IMR-90 (cell line): ENCODE measurements at regions not wholly inside any gene's neighbourhood (a gene's known extent, or its start where the extent isn't known, plus 50 kb on each side); places are given as distances from the start of the nearest gene placed in this dataset.
A peak's percentile ranks its signal among the peaks of the same experiment; 100 is the strongest.

Experiments
- ATAC-seq: fragments of 200-7000 bp; cut with Tn5 transposase; 2 replicates; pipeline ENCODE4 v1.9.1; 2020; ENCODE audit warnings: low read depth, mild to moderate bottlenecking, moderate library complexity
- BruUV-seq: library from RNA; stranded (reverse); fragments of 400-500 nt; replicated peaks from 2 replicates; lab custom pipeline; 2021; lab: Mats Ljungman, UMichigan
- CTCF ChIA-PET: fragments of 300-600 bp; formaldehyde crosslinking; extraction: SDS; loops from one replicate; lab custom pipeline; 2021; ENCODE audit warnings: antibody characterized with exemption; lab: Yijun Ruan, JAX
- POLR2A ChIA-PET: fragments of 300-600 bp; sonication (Branson Sonifier 250); formaldehyde crosslinking; loops from one replicate; lab custom pipeline; 2022; ENCODE audit warnings: antibody characterized with exemption; ENCODE audit not compliant: unreplicated experiment; lab: Charles Lee
- DNase-seq: peaks from one replicate; pipeline ENCODE4 v3.0.0; 2013
- H2AFZ ChIP-seq: replicated peaks from 2 replicates; pipeline ENCODE3; 2013; ENCODE audit warnings: low read length, mild to moderate bottlenecking; ENCODE audit not compliant: poor library complexity
- H2AK5ac ChIP-seq: 2 replicates; pipeline ENCODE4 v1.6.1; 2013; ENCODE audit warnings: low read depth, low read length, inconsistent platforms
- H2AK9ac ChIP-seq: replicated peaks from 2 replicates; pipeline ENCODE3; 2013; ENCODE audit warnings: mild to moderate bottlenecking, low read depth, low read length, moderate library complexity; ENCODE audit not compliant: poor library complexity
- H2BK120ac ChIP-seq: 2 replicates; pipeline ENCODE4 v1.6.1; 2013; ENCODE audit warnings: low read depth, low read length, inconsistent platforms
- H2BK15ac ChIP-seq: 3 replicates; pipeline ENCODE4 v1.6.1; 2013; ENCODE audit warnings: low read depth, low read length, inconsistent platforms
- H2BK20ac ChIP-seq: 2 replicates; pipeline ENCODE4 v1.6.1; 2013; ENCODE audit warnings: low read depth, mild to moderate bottlenecking, inconsistent platforms, low read length, moderate library complexity
- H2BK5ac ChIP-seq: 2 replicates; pipeline ENCODE4 v1.6.1; 2013; ENCODE audit warnings: mild to moderate bottlenecking, low read depth, low read length, inconsistent platforms; ENCODE audit not compliant: poor library complexity, severe bottlenecking
- H3K14ac ChIP-seq: replicated peaks from 2 replicates; pipeline ENCODE4 v1.6.1; 2013; ENCODE audit warnings: low read depth, low read length, inconsistent platforms
- H3K18ac ChIP-seq: 2 replicates; pipeline ENCODE4 v1.6.1; 2013; ENCODE audit warnings: low read depth, low read length, control low read depth
- H3K23ac ChIP-seq: 2 replicates; pipeline ENCODE4 v1.6.1; 2013; ENCODE audit warnings: low read depth, low read length, inconsistent platforms
- H3K27ac ChIP-seq: 2 replicates; pipeline ENCODE4 v1.5.1; 2013; ENCODE audit warnings: mild to moderate bottlenecking, control low read depth, low read length; ENCODE audit not compliant: insufficient read depth
- H3K27me3 ChIP-seq: 2 replicates; pipeline ENCODE4 v1.6.1; 2013; ENCODE audit warnings: low read length; ENCODE audit not compliant: control insufficient read depth, insufficient read depth
- H3K36me3 ChIP-seq: 2 replicates; pipeline ENCODE4 v1.6.1; 2013; ENCODE audit warnings: low read length, mixed read lengths; ENCODE audit not compliant: control insufficient read depth, insufficient read depth
- H3K4ac ChIP-seq: 2 replicates; pipeline ENCODE4 v1.6.1; 2013; ENCODE audit warnings: low read depth, low read length, inconsistent platforms
- H3K4me1 ChIP-seq: 2 replicates; pipeline ENCODE4 v1.6.1; 2013; ENCODE audit warnings: low read length, mixed read lengths; ENCODE audit not compliant: control insufficient read depth, insufficient read depth
- H3K4me2 ChIP-seq: 2 replicates; pipeline ENCODE4 v1.6.1; 2013; ENCODE audit warnings: low read depth, mild to moderate bottlenecking, control low read depth, low read length, moderate library complexity
- H3K4me3 ChIP-seq: 2 replicates; pipeline ENCODE4 v1.5.1; 2013; ENCODE audit warnings: low read depth, mild to moderate bottlenecking, control low read depth, low read length, moderate library complexity; ENCODE audit not compliant: insufficient read depth
- H3K56ac ChIP-seq: 2 replicates; pipeline ENCODE4 v1.6.1; 2013; ENCODE audit warnings: low read length, inconsistent platforms; ENCODE audit not compliant: insufficient read depth; ENCODE audit errors: extremely low read depth
- H3K79me1 ChIP-seq, 2 experiments: 2 replicates each; pipeline ENCODE4 v1.6.1; 2013; ENCODE audit warnings: low read length in 2 of 2, inconsistent platforms in 1 of 2, low read depth in 1 of 2
- H3K9ac ChIP-seq: 2 replicates; pipeline ENCODE4 v1.6.1; 2013; ENCODE audit warnings: low read depth, low read length, control low read depth
- H3K9me1 ChIP-seq: 2 replicates; pipeline ENCODE4 v1.6.1; 2013; ENCODE audit warnings: low read length, inconsistent platforms; ENCODE audit not compliant: insufficient read depth
- H3K9me3 ChIP-seq: 2 replicates; pipeline ENCODE4 v1.6.1; 2013; ENCODE audit warnings: low read length; ENCODE audit not compliant: control insufficient read depth, insufficient read depth
- H4K20me1 ChIP-seq: 2 replicates; pipeline ENCODE4 v1.6.1; 2013; ENCODE audit warnings: low read length, inconsistent platforms; ENCODE audit not compliant: insufficient read depth
- H4K5ac ChIP-seq: 2 replicates; pipeline ENCODE4 v1.6.1; 2013; ENCODE audit warnings: mild to moderate bottlenecking, low read depth, low read length, control low read depth
- H4K8ac ChIP-seq, 2 experiments: 2 replicates each; pipeline ENCODE4 v1.6.1; 2013; ENCODE audit warnings: low read depth in 2 of 2, low read length in 2 of 2, control low read depth in 1 of 2, inconsistent platforms in 1 of 2
- H4K91ac ChIP-seq: 2 replicates; pipeline ENCODE4 v1.6.1; 2013; ENCODE audit warnings: low read depth, low read length, inconsistent platforms; ENCODE audit not compliant: insufficient read depth
- CEBPB ChIP-seq: IDR thresholded peaks from 2 replicates; pipeline ENCODE4 v1.6.1; 2012; ENCODE audit warnings: low read depth, low read length, improper control_type of control experiment
- MAFK ChIP-seq: IDR thresholded peaks from 2 replicates; pipeline ENCODE4 v1.6.1; 2012; ENCODE audit warnings: low read depth, low read length, improper control_type of control experiment
- MXI1 ChIP-seq: IDR thresholded peaks from 2 replicates; pipeline ENCODE4 v1.6.1; 2012; ENCODE audit warnings: low read depth, mild to moderate bottlenecking, low read length, moderate library complexity, borderline replicate concordance
- WGBS, 2 experiments: methylation state at CpG; one replicate each; pipeline versions ENCODE4 v1.1.5 to v1.1.7; 2013; ENCODE audit warnings: missing lambda C conversion rate in 2 of 2; ENCODE audit not compliant: insufficient read length in 1 of 2; ENCODE audit errors: extremely low coverage in 2 of 2; 5-methylcytosine and 5-hydroxymethylcytosine counted together
- dilution Hi-C: fragments of 300-500 bp; cut with HindIII; formaldehyde crosslinking; loops from one replicate; pipeline ENCODE4 v1.14.3; 2018; ENCODE audit warnings: low sequenced_read_pairs; ENCODE audit not compliant: unreplicated experiment
- in situ Hi-C: fragments of 300-500 bp; cut with MboI; formaldehyde crosslinking; loops from 3 replicates; pipeline ENCODE4 v1.14.3; 2019; ENCODE audit warnings: low sequenced_read_pairs, inconsistent platforms, mixed read lengths
- intact Hi-C: fragments of 100-400 bp; cut with micrococcal nuclease; formaldehyde crosslinking; loops from 2 replicates; pipeline ENCODE4 v1.10.0; 2022
- TF ChIP-seq, protein P1 (sequence below): fragments of 150-350 bp; IDR thresholded peaks from 2 replicates; pipeline ENCODE4 v1.6.1; 2017; ENCODE audit warnings: mild to moderate bottlenecking, antibody characterized with exemption, low read length, low read depth

DNA sequence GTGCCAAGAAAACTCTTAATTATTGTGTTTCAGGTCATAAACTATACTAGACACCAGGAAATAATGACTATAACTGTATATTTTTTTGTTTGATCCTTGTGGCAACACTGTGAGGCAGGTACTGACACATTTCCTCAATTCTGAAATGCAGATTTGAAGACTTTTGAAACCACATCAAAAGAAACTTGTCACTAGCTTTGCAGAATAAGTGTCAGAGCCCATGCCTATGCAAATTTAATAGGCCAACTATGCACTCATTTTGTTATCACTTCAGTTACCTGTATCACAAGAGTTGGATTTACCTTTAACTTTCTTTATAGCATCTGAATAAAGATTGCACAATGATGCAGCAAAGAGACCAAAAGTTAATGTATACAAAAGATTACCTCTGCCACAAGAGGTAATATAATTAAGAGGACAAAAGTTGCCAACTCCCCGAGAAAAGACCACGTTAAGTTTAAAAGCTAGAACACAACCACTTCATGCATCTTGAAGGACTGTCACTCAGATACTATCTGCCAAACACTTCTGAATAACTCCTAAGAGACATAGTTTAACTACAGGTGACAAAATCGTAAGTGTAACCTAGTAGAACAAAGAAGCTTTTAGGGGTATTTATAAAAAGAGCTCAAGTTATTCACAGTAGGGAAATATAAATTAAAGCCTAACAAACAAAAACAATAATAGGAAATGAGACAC, 80.5 kb downstream of the ELAPOR2 start:
- H4K5ac ChIP-seq = no peak overlapping the region
- no peak overlapping the region for H3K14ac ChIP-seq
- no peaks in the 10 kb centered on the region for H4K20me1 ChIP-seq
- H2BK20ac ChIP-seq = no peak overlapping the region
- H3K23ac ChIP-seq = no peak overlapping the region
- no peak overlapping the region for H3K4ac ChIP-seq
- H3K27ac ChIP-seq = no peak overlapping the region
- no peaks in the 10 kb centered on the region for H3K4me1 ChIP-seq
- H3K9ac ChIP-seq = no peak overlapping the region
- H2AK5ac ChIP-seq = no peak overlapping the region
- no peak overlapping the region for H3K4me3 ChIP-seq
- no peaks in the 10 kb centered on the region for H3K9me1 ChIP-seq
- no peaks in the 10 kb centered on the region for H3K27me3 ChIP-seq
- H2BK5ac ChIP-seq = no peak overlapping the region
- no CpG with 5 or more reads among the region's 3 CpGs for WGBS, 2 experiments
- H2BK15ac ChIP-seq = no peak overlapping the region
- no peak overlapping the region for H3K56ac ChIP-seq
- H2AK9ac ChIP-seq = no peak overlapping the region
- intact Hi-C loops (no loop called here), dilution Hi-C loops (no loop called here), in situ Hi-C loops (no loop called here)
- no peak overlapping the region for H2AFZ ChIP-seq
- no peak overlapping the region for H4K8ac ChIP-seq
- no peak overlapping the region for H3K18ac ChIP-seq
- no peak for TF ChIP-seq MAFK
- TF ChIP-seq, protein P1, sequence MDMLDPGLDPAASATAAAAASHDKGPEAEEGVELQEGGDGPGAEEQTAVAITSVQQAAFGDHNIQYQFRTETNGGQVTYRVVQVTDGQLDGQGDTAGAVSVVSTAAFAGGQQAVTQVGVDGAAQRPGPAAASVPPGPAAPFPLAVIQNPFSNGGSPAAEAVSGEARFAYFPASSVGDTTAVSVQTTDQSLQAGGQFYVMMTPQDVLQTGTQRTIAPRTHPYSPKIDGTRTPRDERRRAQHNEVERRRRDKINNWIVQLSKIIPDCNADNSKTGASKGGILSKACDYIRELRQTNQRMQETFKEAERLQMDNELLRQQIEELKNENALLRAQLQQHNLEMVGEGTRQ = no peak
- peak; percentile 24; the same call in 1 of the 2 replicates for TF ChIP-seq CEBPB
- TF ChIP-seq MXI1 = no peak
- BruUV-seq = no TSS peak
- H3K36me3 ChIP-seq = no peaks in the 10 kb centered on the region
- ChIA-PET CTCF (no interaction called here), POLR2A (no interaction called here)
- H2BK120ac ChIP-seq = no peak overlapping the region
- no peak overlapping the region for H4K91ac ChIP-seq
- no peaks in the 10 kb centered on the region for H3K9me3 ChIP-seq
- DNase-seq = no peak
- H3K4me2 ChIP-seq = no peak overlapping the region
- no peaks in the 10 kb centered on the region for H3K79me1 ChIP-seq
- no peak for ATAC-seq
